SU-DHL-6 (cell line): ENCODE measurements at regions not wholly inside any gene's neighbourhood (a gene's known extent, or its start where the extent isn't known, plus 50 kb on each side); places are given as distances from the start of the nearest gene placed in this dataset.

Experiments
- H2AFZ ChIP-seq: fragments of 200-600 bp; sonication (generic); 2 replicates; pipeline ENCODE4 v1.6.1; 2014; ENCODE audit warnings: low read depth, mild to moderate bottlenecking, moderate library complexity, mixed read lengths, antibody characterized with exemption, low read length; ENCODE audit not compliant: severe bottlenecking
- H3F3A ChIP-seq: fragments of 200-600 bp; shearing (Covaris generic); 2 replicates; pipeline ENCODE4 v1.6.0; 2016; ENCODE audit warnings: antibody characterized with exemption, mild to moderate bottlenecking; ENCODE audit not compliant: insufficient read depth
- H3K27ac ChIP-seq: fragments of 200-600 bp; sonication (generic); 2 replicates; pipeline ENCODE4 v1.5.1; 2016; ENCODE audit warnings: low read depth, mild to moderate bottlenecking, low read length, moderate library complexity, mixed read lengths
- H3K27me3 ChIP-seq: fragments of 200-600 bp; sonication (generic), shearing (Covaris generic); 2 replicates; pipeline ENCODE4 v1.6.0; 2014; ENCODE audit warnings: mild to moderate bottlenecking, low read length
- H3K36me3 ChIP-seq: fragments of 200-600 bp; sonication (generic); 2 replicates; pipeline ENCODE4 v1.6.1; 2014; ENCODE audit warnings: mild to moderate bottlenecking, low read length, mixed read lengths
- H3K4me2 ChIP-seq: fragments of 300-600, 200-600 bp; shearing (Covaris generic), sonication (generic); 2 replicates; pipeline ENCODE4 v1.6.0; 2014; ENCODE audit warnings: low read length, low read depth, mild to moderate bottlenecking; ENCODE audit not compliant: poor library complexity, severe bottlenecking
- H3K4me3 ChIP-seq: fragments of 200-600 bp; sonication (generic); 2 replicates; pipeline ENCODE4 v1.5.1; 2014; ENCODE audit warnings: antibody characterized with exemption, low read length, mild to moderate bottlenecking, mixed read lengths; ENCODE audit not compliant: insufficient read depth, poor library complexity, severe bottlenecking
- H3K79me2 ChIP-seq: fragments of 200-600 bp; sonication (generic); 2 replicates; pipeline ENCODE4 v1.6.1; 2014; ENCODE audit warnings: mild to moderate bottlenecking, low read length, moderate library complexity; ENCODE audit not compliant: insufficient read depth
- H3K9ac ChIP-seq: fragments of 200-600 bp; sonication (generic); 2 replicates; pipeline ENCODE4 v1.7.0; 2014; ENCODE audit warnings: mild to moderate bottlenecking, low read length
- H3K9me2 ChIP-seq: fragments of 200-600 bp; sonication (generic); replicated peaks from 2 replicates; pipeline ENCODE4 v1.6.1; 2014; ENCODE audit warnings: low read length; ENCODE audit not compliant: insufficient read depth
- H3K9me3 ChIP-seq: fragments of 200-600 bp; sonication (generic); 2 replicates; pipeline ENCODE4 v1.6.1; 2014; ENCODE audit warnings: low read length, mixed read lengths; ENCODE audit not compliant: insufficient read depth
- H4K20me1 ChIP-seq: fragments of 200-600 bp; sonication (generic); 2 replicates; pipeline ENCODE4 v1.6.1; 2014; ENCODE audit warnings: low read depth, mild to moderate bottlenecking, antibody characterized with exemption, low read length, moderate library complexity, mixed read lengths
- CTCF ChIP-seq: fragments of 200-600 bp; sonication (generic); IDR thresholded peaks from one replicate; pipeline ENCODE4 v1.5.1; 2017; ENCODE audit warnings: antibody characterized with exemption, mild to moderate bottlenecking, low read length, moderate library complexity; ENCODE audit not compliant: insufficient read depth, poor library complexity, severe bottlenecking
- EZH2phosphoT487 ChIP-seq: fragments of 200-600 bp; sonication (generic), shearing (Covaris generic); conservative IDR thresholded peaks from 2 replicates; pipeline ENCODE4 v1.6.1; 2018; ENCODE audit warnings: mild to moderate bottlenecking, antibody characterized with exemption, low read length, moderate library complexity, mixed read lengths

- Histone ChIP-seq H3K4me3 (no peak overlapping the region), H4K20me1 (no peaks in the 10 kb centered on the region), H3K36me3 (no peaks in the 10 kb centered on the region), H3K9me2 (no peaks in the 10 kb centered on the region), H3K9me3 (no peaks in the 10 kb centered on the region), H3K27ac (no peak overlapping the region), H2AFZ (no peak overlapping the region), H3K79me2 (no peaks in the 10 kb centered on the region), H3K9ac (no peak overlapping the region), H3F3A (no peaks in the 10 kb centered on the region), H3K27me3 (no peaks in the 10 kb centered on the region), H3K4me2 (no peak overlapping the region)
- TF ChIP-seq EZH2phosphoT487 (no peak), CTCF (no peak)
These were observed 781.1 kb downstream of the RAB28 start for GRCh38 chr4:12703036-12703435.

- Histone ChIP-seq H3F3A (no peaks in the 10 kb centered on the region), H3K9ac (no peak overlapping the region), H4K20me1 (no peaks in the 10 kb centered on the region), H3K27me3 (no peaks in the 10 kb centered on the region), H3K4me3 (no peak overlapping the region), H3K36me3 (no peaks in the 10 kb centered on the region), H3K4me2 (no peak overlapping the region), H3K27ac (no peak overlapping the region), H3K9me2 (no peaks in the 10 kb centered on the region), H3K9me3 (no peaks in the 10 kb centered on the region), H3K79me2 (no peaks in the 10 kb centered on the region), H2AFZ (no peak overlapping the region)
- TF ChIP-seq CTCF (no peak), EZH2phosphoT487 (no peak)
These were observed 782.8 kb downstream of the RAB28 start for GRCh38 chr4:12701384-12701783.

- no peak overlapping the region for H3K27ac ChIP-seq
- no peaks in the 10 kb centered on the region for H3F3A ChIP-seq
- no peaks in the 10 kb centered on the region for H3K36me3 ChIP-seq
- no peaks in the 10 kb centered on the region for H3K9me3 ChIP-seq
- H3K4me3 ChIP-seq, result no peak overlapping the region
- H3K79me2 ChIP-seq, result no peaks in the 10 kb centered on the region
- H2AFZ ChIP-seq, result no peak overlapping the region
- TF ChIP-seq CTCF (no peak), EZH2phosphoT487 (no peak)
- no peak overlapping the region for H3K9ac ChIP-seq
- no peaks in the 10 kb centered on the region for H3K9me2 ChIP-seq
- H4K20me1 ChIP-seq, result no peaks in the 10 kb centered on the region
- H3K4me2 ChIP-seq, result no peak overlapping the region
- H3K27me3 ChIP-seq, result no peaks in the 10 kb centered on the region
These were observed 786.2 kb downstream of the RAB28 start for GRCh38 chr4:12697970-12698369.
